ENCODE measurements at regions not wholly inside any gene's neighbourhood (a gene's known extent, or its start where the extent isn't known, plus 50 kb on each side); places are given as distances from the start of the nearest gene placed in this dataset.

- no peaks in the 10 kb centered on the region for H3K27me3 Mint-ChIP-seq
- no peak overlapping the region for H3K4me3 Mint-ChIP-seq
- no peaks in the 10 kb centered on the region for H3K9me3 Mint-ChIP-seq
- TF ChIP-seq, protein P1, sequence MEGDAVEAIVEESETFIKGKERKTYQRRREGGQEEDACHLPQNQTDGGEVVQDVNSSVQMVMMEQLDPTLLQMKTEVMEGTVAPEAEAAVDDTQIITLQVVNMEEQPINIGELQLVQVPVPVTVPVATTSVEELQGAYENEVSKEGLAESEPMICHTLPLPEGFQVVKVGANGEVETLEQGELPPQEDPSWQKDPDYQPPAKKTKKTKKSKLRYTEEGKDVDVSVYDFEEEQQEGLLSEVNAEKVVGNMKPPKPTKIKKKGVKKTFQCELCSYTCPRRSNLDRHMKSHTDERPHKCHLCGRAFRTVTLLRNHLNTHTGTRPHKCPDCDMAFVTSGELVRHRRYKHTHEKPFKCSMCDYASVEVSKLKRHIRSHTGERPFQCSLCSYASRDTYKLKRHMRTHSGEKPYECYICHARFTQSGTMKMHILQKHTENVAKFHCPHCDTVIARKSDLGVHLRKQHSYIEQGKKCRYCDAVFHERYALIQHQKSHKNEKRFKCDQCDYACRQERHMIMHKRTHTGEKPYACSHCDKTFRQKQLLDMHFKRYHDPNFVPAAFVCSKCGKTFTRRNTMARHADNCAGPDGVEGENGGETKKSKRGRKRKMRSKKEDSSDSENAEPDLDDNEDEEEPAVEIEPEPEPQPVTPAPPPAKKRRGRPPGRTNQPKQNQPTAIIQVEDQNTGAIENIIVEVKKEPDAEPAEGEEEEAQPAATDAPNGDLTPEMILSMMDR (conservative IDR thresholded peaks at IDR 0.05): no peak
- DNase-seq (ENCODE audit: extremely low spot score, unreplicated experiment): no peak
- H3K36me3 Mint-ChIP-seq: no peaks in the 10 kb centered on the region
- H3K27ac Mint-ChIP-seq: no peak overlapping the region
- peaks cover 3% of the 10 kb centered on the region for H3K4me1 Mint-ChIP-seq (ENCODE audit: unreplicated experiment)
Observed at GRCh38 chr1:168871531-168871930, 142.5 kb upstream of the DPT start.

- Mint-ChIP-seq H3K4me3 (no peak overlapping the region), H3K9me3 (no peaks in the 10 kb centered on the region), H3K27me3 (no peaks in the 10 kb centered on the region), H3K36me3 (no peaks in the 10 kb centered on the region), H3K4me1 (ENCODE audit: unreplicated experiment) (peaks cover 8% of the 10 kb centered on the region), H3K27ac (peak overlapping the region; percentile 18)
- DNase-seq (ENCODE audit: extremely low spot score, unreplicated experiment): no peak
- TF ChIP-seq, protein P1 (conservative IDR thresholded peaks at IDR 0.05): no peak
Observed at GRCh38 chr1:168875831-168876230, 146.8 kb upstream of the DPT start.

DNA sequence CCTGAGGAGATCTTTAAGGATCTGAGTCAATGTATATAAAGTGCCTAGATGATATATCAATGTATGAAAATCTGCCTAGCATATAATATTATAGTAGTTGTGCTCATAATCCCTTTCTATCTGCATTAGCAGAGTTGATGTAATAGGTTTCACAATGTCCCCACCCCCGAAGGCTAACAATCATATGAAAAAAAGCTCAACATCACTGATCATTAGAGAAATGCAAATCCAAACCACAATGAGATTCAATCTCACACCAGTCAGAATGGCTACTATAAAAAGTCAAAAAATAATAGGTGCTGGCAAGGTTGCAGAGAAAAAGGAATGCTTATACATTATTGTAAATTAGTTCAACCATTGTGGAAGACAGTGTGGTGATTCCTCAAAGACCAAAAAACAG is 147.8 kb upstream of the DPT start:
- Mint-ChIP-seq H3K4me3 (no peak overlapping the region), H3K27ac (no peak overlapping the region), H3K4me1 (ENCODE audit: unreplicated experiment) (peaks cover 8% of the 10 kb centered on the region), H3K27me3 (no peaks in the 10 kb centered on the region), H3K36me3 (no peaks in the 10 kb centered on the region), H3K9me3 (no peaks in the 10 kb centered on the region)
- TF ChIP-seq, protein P1 (conservative IDR thresholded peaks at IDR 0.05): no peak
- no peak for DNase-seq (ENCODE audit: extremely low spot score, unreplicated experiment)

DNA sequence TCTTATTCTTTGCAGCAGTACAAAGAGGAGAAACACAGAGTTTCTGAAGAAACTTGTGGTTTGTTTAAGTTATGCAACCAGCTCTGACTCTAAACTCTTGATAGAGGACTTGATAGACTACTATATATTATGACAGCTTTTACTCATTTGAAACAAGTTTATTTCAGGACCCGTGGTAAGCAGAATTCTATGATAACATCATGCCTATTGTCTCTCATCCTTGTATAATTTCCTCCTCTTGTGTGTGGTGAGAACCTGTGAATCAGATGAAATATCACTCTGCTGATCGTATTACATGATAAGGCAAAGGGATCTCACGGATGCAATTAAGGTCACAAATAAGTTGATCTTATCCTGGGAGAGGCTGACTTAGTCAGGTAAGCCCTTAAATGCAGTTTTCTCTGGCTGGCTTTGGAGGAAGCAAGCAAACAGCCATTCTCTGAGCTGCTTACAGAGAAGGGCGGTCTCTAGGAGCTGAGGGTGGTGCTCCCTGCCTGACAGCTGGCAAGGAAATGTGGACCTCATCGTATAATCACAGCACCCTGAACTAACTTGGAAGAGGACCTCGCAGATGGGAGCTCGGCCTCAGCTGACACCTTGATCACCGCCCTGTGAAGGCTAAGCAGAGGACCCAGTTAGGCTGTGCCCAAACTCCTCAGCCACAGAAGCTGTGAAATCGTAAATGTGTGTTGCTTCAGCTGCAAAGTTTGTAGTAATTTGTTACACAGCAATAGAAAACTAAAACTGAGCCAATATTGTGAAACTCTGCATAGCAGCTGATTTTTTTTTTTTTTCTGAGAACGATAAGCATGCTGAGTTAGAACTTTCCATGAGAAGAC is 151.1 kb upstream of the DPT start:
- Mint-ChIP-seq H3K4me1 (ENCODE audit: unreplicated experiment) (peaks cover 8% of the 10 kb centered on the region), H3K27me3 (no peaks in the 10 kb centered on the region), H3K9me3 (no peaks in the 10 kb centered on the region), H3K27ac (no peak overlapping the region), H3K4me3 (no peak overlapping the region), H3K36me3 (no peaks in the 10 kb centered on the region)
- TF ChIP-seq, protein P1 (conservative IDR thresholded peaks at IDR 0.05): no peak
- no peak for DNase-seq (ENCODE audit: extremely low spot score, unreplicated experiment)

GRCh38 chr1:168881656-168882260 is 152.8 kb upstream of the DPT start:
- TF ChIP-seq, protein P1 (conservative IDR thresholded peaks at IDR 0.05): no peak
- Mint-ChIP-seq H3K9me3 (no peaks in the 10 kb centered on the region), H3K36me3 (no peaks in the 10 kb centered on the region), H3K4me1 (ENCODE audit: unreplicated experiment) (peaks cover 4% of the 10 kb centered on the region), H3K27me3 (no peaks in the 10 kb centered on the region), H3K27ac (no peak overlapping the region), H3K4me3 (no peak overlapping the region)
- DNase-seq (ENCODE audit: extremely low spot score, unreplicated experiment): no peak
